ENCODE measurements at regions not wholly inside any gene's neighbourhood (a gene's known extent, or its start where the extent isn't known, plus 50 kb on each side); places are given as distances from the start of the nearest gene placed in this dataset.
"Not testable (repeated sequence)": the region's sequence is repeated elsewhere in the genome, so short reads cannot be mapped to it uniquely, and the experiment has no call there.

DNA sequence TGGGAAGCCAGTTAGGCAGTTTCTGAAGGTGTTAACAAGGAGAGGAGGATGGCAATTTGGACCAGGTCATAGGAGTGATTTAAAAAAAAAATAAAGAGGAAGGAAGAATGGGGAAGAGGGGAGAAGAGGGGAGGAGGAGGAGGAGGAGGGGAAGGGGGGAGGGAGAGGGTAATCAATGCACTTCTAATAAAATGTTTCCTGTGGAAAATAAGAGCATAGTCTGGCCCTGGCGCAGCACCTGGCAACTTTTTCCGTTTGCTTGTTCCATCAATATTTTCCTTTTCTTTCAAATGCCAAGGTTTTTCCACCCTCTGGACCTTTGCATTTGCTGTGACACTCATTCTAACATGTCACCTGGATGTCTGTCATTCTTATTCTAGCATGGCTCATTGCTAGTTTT is 308.2 kb downstream of the PPP1R3A start:
- DNase-seq (ENCODE audit: low read depth in 2 of 2, low spot score in 1 of 2): no peak

GRCh38 chr7:113608782-113609181 is 310.0 kb downstream of the PPP1R3A start:
- no peak for DNase-seq (ENCODE audit: low read depth in 2 of 2, low spot score in 1 of 2)

- no peak for DNase-seq (ENCODE audit: low read depth in 2 of 2, low spot score in 1 of 2)
These were observed 312.5 kb downstream of the PPP1R3A start for GRCh38 chr7:113606325-113606724.

- not testable (repeated sequence) for DNase-seq (ENCODE audit: low read depth in 2 of 2, low spot score in 1 of 2)
These were observed 318.4 kb downstream of the PPP1R3A start for GRCh38 chr7:113600428-113600827.

- DNase-seq (ENCODE audit: low read depth in 2 of 2, low spot score in 1 of 2): not testable (repeated sequence)
These were observed 325.4 kb downstream of the PPP1R3A start for GRCh38 chr7:113593455-113593854.

DNA sequence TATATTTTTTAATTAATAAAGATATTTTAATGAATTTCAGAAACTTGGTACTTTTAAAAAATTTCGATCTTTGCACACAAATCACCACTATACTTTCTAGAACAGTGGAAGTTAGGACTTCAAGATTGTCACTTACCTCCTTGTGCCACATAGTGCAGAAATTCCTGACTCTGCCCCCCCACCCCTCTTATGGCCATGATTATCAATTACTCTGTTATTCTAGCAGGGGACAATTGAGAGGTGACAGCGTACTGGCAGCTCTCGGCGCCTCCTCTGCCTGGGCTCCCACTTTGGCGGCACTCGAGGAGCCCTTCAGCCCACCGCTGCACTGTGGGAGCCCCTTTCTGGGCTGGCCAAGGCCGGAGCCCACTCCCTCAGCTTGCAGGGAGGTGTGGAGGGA is 325.9 kb downstream of the PPP1R3A start:
- not testable (repeated sequence) for DNase-seq (ENCODE audit: low read depth in 2 of 2, low spot score in 1 of 2)

- DNase-seq (ENCODE audit: low read depth in 2 of 2, low spot score in 1 of 2): no peak
These were observed 336.3 kb downstream of the PPP1R3A start for GRCh38 chr7:113582471-113582870.

GRCh38 chr7:113563257-113563656 is 355.6 kb downstream of the PPP1R3A start:
- DNase-seq (ENCODE audit: low read depth in 2 of 2, low spot score in 1 of 2): not testable (repeated sequence)

- no peak for DNase-seq (ENCODE audit: low read depth in 2 of 2, low spot score in 1 of 2)
These were observed 356.0 kb downstream of the PPP1R3A start for GRCh38 chr7:113562801-113563200.

GRCh38 chr7:113562242-113562641 is 356.6 kb downstream of the PPP1R3A start:
- no peak for DNase-seq (ENCODE audit: low read depth in 2 of 2, low spot score in 1 of 2)

DNA sequence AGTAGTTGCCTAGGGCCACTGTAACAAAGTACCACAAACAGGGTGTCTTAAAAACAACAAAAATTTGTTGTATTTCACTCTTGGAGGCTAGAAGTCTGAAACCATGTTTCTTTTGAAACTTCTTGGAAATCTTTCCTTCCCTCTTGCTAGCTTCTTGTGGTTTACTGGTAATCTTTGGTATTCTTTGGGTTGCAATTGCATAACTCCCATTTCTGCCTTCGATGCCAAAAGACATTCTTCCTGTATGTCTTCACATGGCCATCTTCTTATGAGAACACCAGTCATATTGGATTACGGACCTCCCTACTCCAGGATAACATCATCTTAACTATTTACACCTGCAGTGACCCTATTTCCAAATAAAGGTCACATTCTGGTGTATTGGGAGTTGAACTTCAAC is 357.4 kb downstream of the PPP1R3A start:
- DNase-seq (ENCODE audit: low read depth in 2 of 2, low spot score in 1 of 2): no peak

GRCh38 chr7:113550966-113551365 is 367.8 kb downstream of the PPP1R3A start:
- no peak for DNase-seq (ENCODE audit: low read depth in 2 of 2, low spot score in 1 of 2)

DNA sequence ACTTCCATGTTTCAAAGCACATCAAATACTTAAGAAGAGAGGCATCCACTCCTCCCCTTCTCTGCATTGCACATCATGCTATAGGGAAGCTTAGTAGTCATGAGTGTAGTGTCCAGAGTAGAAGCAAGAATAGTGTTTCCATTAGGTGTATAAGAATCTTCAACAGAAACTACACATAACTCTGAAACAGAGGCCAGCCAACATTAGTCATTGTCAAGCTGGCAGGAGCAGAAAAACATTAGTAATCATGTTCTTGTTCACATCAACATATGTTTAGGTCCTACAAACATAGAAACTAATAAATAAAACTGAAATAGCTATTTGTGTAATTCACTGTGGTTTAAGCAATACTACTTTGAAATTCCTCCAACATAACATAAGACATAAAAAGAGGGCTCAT is 370.2 kb downstream of the PPP1R3A start:
- no peak for DNase-seq (ENCODE audit: low read depth in 2 of 2, low spot score in 1 of 2)

- DNase-seq (ENCODE audit: low read depth in 2 of 2, low spot score in 1 of 2): no peak
These were observed 370.7 kb downstream of the PPP1R3A start for GRCh38 chr7:113548137-113548536.

GRCh38 chr7:113521468-113521867 is 397.3 kb downstream of the PPP1R3A start:
- no peak for DNase-seq (ENCODE audit: low read depth in 2 of 2, low spot score in 1 of 2)

- no peak for DNase-seq (ENCODE audit: low read depth in 2 of 2, low spot score in 1 of 2)
These were observed 399.3 kb downstream of the PPP1R3A start for GRCh38 chr7:113519472-113519871.

GRCh38 chr7:113504691-113505090 is 386.3 kb upstream of the SMIM30 start:
- no peak for DNase-seq (ENCODE audit: low read depth in 2 of 2, low spot score in 1 of 2)

- no peak for DNase-seq (ENCODE audit: low read depth in 2 of 2, low spot score in 1 of 2)
These were observed 385.8 kb upstream of the SMIM30 start for GRCh38 chr7:113504142-113504541.

DNA sequence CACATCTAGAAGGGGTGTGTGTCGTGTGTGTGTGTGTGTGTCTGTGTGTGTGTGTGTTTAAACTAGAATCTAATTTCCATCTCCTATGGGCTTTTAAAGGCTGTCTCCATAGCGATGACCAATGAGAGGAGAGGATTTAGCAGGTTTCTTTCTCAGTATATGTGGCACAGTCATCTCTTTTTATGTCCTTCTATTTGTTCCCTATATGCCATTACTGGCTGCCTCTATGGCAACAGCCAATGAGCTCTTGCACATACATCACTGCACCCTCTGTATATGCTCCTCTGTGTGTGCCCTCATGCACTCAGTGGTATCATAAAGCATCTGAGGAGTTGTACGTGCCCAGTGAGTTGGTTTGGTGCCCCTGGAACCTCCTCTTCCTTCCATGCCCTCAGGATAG is 378.2 kb upstream of the SMIM30 start:
- not testable (repeated sequence) for DNase-seq (ENCODE audit: low read depth in 2 of 2, low spot score in 1 of 2)

- not testable (repeated sequence) for DNase-seq (ENCODE audit: low read depth in 2 of 2, low spot score in 1 of 2)
These were observed 376.6 kb upstream of the SMIM30 start for GRCh38 chr7:113494797-113495566.

DNA sequence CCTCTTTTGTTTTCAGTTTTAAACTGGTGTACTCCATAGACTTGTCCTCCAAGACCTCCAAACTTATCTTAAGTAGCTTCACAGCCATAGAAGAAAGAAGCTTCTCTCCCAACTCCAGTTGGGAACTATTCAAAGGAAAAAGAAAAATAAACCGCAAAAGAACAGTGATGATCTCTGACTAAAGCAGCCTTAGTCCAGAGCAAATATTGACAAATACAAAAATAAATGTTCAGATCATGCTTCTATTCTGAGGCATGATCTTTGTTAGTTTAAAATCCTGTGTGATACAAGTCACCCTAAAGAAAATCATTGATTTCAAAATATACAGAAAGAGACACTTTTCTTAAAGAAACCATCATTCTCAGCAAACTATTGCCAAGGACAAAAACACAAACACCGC is 373.0 kb upstream of the SMIM30 start:
- DNase-seq (ENCODE audit: low read depth in 2 of 2, low spot score in 1 of 2): no peak

GRCh38 chr7:113487925-113488731 is 369.8 kb upstream of the SMIM30 start:
- no peak for DNase-seq (ENCODE audit: low read depth in 2 of 2, low spot score in 1 of 2)
